ENCODE measurements at regions not wholly inside any gene's neighbourhood (a gene's known extent, or its start where the extent isn't known, plus 50 kb on each side); places are given as distances from the start of the nearest gene placed in this dataset.
"Not testable (repeated sequence)": the region's sequence is repeated elsewhere in the genome, so short reads cannot be mapped to it uniquely, and the experiment has no call there.

DNA sequence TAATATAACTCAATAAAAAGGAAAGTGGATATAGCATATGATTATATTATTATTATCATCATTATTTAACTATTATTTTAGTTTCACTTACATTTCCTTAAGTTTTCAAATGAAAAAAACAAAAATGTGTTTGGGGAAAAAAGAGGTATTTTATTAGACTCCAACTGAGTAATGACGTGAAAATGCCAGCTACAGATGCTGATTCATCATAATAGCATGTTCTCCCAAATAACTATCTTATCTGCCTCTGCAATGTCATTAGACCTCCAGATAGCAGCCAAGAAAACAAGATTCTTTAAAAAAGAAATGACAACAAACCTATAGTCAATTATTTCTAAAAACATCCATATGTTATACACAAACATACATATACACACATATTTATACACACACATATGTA is 1071.9 kb upstream of the TMPRSS15 start:
- TF ChIP-seq, protein P1, sequence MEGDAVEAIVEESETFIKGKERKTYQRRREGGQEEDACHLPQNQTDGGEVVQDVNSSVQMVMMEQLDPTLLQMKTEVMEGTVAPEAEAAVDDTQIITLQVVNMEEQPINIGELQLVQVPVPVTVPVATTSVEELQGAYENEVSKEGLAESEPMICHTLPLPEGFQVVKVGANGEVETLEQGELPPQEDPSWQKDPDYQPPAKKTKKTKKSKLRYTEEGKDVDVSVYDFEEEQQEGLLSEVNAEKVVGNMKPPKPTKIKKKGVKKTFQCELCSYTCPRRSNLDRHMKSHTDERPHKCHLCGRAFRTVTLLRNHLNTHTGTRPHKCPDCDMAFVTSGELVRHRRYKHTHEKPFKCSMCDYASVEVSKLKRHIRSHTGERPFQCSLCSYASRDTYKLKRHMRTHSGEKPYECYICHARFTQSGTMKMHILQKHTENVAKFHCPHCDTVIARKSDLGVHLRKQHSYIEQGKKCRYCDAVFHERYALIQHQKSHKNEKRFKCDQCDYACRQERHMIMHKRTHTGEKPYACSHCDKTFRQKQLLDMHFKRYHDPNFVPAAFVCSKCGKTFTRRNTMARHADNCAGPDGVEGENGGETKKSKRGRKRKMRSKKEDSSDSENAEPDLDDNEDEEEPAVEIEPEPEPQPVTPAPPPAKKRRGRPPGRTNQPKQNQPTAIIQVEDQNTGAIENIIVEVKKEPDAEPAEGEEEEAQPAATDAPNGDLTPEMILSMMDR (IDR thresholded peaks at IDR 0.05) = no peak
- no peak for DNase-seq (ENCODE audit: low spot score)
- Histone ChIP-seq H3K4me3 (no peak overlapping the region), H3K36me3 (no peaks in the 10 kb centered on the region), H3K9me3 (no peaks in the 10 kb centered on the region), H3K27me3 (no peaks in the 10 kb centered on the region), H3K27ac (no peak overlapping the region), H3K4me1 (no peaks in the 10 kb centered on the region)

DNA sequence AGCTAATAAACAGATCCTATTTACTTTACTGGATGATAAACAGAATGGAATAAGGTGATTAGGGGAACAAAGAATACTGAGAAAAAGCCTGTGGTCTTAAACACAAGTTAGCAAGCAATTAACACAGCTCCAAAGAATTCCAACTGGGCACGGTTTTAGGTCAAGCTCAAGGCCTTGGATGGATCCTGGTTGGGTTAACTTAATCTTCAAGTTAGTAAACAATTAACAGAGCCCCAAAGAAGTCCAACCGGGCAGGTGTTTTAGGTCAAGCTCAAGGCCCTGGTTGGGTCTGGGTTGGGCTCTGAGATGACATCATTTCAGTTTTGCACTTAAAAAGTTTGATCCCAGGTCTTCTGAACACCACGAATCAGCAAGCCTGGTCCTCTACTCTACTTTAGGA is 1086.3 kb upstream of the TMPRSS15 start:
- Histone ChIP-seq H3K36me3 (no peaks in the 10 kb centered on the region), H3K27ac (no peak overlapping the region), H3K4me1 (no peaks in the 10 kb centered on the region), H3K27me3 (no peaks in the 10 kb centered on the region), H3K4me3 (no peak overlapping the region), H3K9me3 (no peaks in the 10 kb centered on the region)
- TF ChIP-seq, protein P1 (IDR thresholded peaks at IDR 0.05) = no peak
- no peak for DNase-seq (ENCODE audit: low spot score)

DNA sequence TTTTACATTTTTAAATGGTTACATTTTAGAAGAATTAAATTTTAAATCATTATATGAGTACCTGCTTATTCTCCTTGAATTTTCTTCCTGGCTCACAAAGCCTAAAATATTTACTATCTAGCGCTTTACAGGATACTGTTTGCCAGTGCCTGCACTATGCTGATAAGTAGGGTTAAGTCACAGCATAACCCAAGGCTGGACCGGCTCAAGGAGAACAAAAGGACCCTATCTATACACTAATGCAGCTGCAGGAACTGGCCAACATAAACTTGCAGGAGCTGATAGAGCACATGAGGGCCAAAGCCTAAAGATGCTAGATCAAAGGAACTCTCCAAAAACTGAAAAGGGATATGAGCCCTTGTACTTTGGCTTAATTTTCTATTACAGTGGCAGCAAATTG is 1086.9 kb upstream of the TMPRSS15 start:
- no peaks in the 10 kb centered on the region for H3K9me3 ChIP-seq
- no peaks in the 10 kb centered on the region for H3K36me3 ChIP-seq
- no peaks in the 10 kb centered on the region for H3K4me1 ChIP-seq
- no peak overlapping the region for H3K4me3 ChIP-seq
- no peak for DNase-seq (ENCODE audit: low spot score)
- H3K27ac ChIP-seq = no peak overlapping the region
- TF ChIP-seq, protein P1 (IDR thresholded peaks at IDR 0.05) = no peak
- H3K27me3 ChIP-seq = no peaks in the 10 kb centered on the region

DNA sequence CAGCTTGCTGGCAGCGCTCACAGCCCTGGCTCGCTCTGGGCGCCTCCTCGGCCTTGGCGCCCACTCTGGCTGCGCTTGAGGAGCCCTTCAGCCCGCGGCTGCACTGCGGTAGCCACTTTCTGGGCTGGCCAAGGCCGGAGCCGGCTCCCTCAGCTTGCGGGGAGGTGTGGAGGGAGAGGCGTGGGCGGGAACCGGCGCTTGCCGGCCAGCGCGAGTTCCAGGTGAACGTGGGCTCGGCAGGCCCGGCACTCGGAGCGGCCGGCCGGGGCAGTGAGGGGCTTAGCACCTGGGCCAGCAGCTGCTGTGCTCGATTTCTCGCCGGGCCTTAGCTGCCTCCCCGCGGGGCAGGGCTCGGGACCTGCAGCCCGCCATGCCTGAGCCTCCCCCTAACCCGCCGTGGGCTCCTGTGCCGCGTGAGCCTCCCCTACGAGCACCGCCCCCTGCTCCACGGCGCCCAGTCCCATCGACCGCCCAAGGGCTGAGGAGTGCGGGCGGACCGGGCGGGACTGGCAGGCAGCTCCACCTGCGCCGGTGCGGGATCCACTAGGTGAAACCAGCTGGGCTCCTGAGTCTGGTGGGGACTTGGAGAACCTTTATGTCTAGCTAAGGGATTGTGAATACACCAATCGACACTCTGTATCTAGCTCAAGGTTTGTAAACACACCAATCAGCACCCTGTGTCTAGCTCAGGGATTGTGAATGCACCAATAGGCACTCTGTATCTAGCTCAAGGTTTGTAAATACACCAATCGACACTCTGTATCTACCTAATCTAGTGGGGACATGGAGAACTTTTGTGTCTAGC is 1090.1 kb upstream of the TMPRSS15 start:
- not testable (repeated sequence) for H3K4me3 ChIP-seq; H3K36me3 ChIP-seq; H3K27me3 ChIP-seq; H3K9me3 ChIP-seq; H3K27ac ChIP-seq; H3K4me1 ChIP-seq; DNase-seq (ENCODE audit: low spot score)

DNA sequence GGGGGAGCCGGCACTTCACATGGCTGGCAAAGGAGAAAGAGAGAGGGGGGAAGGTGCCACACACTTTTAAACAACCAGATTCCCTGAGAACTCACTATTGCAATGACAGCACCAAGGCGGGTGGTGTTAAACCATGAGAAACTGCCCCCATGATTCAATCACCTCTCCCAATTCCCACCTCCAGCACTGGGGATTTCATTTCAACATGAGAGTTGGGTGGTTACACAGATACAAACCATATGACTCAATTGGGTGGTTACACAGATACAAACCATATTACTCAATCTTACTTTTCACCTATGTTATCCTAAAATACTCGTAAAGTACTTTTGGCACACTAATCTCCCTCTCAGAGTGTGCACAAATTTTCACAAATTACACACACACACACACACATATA is 1097.5 kb upstream of the TMPRSS15 start:
- H3K4me3 ChIP-seq = no peak overlapping the region
- no peak overlapping the region for H3K27ac ChIP-seq
- no peak for DNase-seq (ENCODE audit: low spot score)
- TF ChIP-seq, protein P1 (IDR thresholded peaks at IDR 0.05) = no peak
- H3K9me3 ChIP-seq = peaks cover 0 to 7% of the 10 kb centered on the region in 2 donors
- H3K4me1 ChIP-seq = no peaks in the 10 kb centered on the region
- no peaks in the 10 kb centered on the region for H3K27me3 ChIP-seq
- H3K36me3 ChIP-seq = no peaks in the 10 kb centered on the region

DNA sequence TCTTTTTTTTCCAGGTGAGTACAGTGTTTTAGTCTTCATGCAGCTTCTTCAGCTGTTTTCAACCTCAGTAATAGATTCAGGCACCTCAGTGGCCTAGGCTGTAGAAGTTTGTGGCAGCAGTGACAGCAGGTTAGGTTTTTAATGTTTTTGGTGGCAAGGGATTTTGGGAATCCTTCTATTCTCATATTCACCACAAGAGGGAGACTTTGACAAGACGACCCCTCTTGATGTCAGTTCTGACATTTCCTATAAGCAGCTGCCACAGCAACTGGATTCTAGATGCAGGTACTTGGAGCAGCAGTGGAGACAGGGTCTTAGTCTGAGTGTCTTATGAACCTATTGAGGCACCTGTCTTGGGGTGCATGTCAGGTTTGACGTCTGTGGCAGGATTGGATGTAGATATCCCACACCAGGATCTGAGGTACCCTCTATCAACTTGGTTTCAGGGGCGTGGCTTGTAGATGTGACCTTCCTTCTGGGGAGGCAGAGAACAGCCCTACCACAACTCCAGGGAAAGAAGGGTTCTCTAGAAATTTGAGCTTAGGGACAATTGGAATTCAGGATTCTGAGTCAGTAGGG is 1104.2 kb upstream of the TMPRSS15 start:
- H3K4me3 ChIP-seq = no peak overlapping the region
- H3K9me3 ChIP-seq = peaks cover 0 to 20% of the 10 kb centered on the region in 2 donors
- no peak for DNase-seq (ENCODE audit: low spot score)
- TF ChIP-seq, protein P1 (IDR thresholded peaks at IDR 0.05) = no peak
- H3K4me1 ChIP-seq = no peaks in the 10 kb centered on the region
- H3K36me3 ChIP-seq = no peaks in the 10 kb centered on the region
- no peaks in the 10 kb centered on the region for H3K27me3 ChIP-seq
- no peak overlapping the region for H3K27ac ChIP-seq

Measured in right atrium auricular region (tissue), 2 donors.